ENCODE measurements at regions not wholly inside any gene's neighbourhood (a gene's known extent, or its start where the extent isn't known, plus 50 kb on each side); places are given as distances from the start of the nearest gene placed in this dataset.

DNA sequence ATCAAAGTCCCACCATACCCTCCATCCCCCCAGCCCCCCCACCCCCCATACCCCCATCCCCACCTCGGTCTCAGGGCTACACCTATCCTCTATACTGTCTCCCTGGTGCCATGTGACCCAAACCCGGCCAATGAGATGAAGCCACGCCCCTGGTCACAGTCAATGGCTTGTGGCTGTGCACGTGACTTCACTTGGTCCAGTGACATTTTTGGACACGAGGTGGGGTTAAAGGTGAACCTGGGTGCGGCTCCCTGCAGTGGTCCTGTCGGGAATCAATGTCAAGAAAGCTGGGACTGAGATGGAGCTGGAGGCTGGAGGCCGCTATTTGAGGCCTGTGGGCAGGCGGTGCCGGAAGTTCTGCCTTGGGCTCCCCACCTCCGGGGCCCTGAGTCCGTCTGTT is 100.7 kb upstream of the MAP1LC3B2 start:
- DNase-seq (ENCODE audit: low read depth), result no peak
- no peak overlapping the region for H3K4me3 ChIP-seq (ENCODE audit: low read depth, low read length)
- TF ChIP-seq CTCF (IDR thresholded peaks at IDR 0.05; ENCODE audit: insufficient read depth, low read depth, low read length, missing control alignments), result no peak

DNA sequence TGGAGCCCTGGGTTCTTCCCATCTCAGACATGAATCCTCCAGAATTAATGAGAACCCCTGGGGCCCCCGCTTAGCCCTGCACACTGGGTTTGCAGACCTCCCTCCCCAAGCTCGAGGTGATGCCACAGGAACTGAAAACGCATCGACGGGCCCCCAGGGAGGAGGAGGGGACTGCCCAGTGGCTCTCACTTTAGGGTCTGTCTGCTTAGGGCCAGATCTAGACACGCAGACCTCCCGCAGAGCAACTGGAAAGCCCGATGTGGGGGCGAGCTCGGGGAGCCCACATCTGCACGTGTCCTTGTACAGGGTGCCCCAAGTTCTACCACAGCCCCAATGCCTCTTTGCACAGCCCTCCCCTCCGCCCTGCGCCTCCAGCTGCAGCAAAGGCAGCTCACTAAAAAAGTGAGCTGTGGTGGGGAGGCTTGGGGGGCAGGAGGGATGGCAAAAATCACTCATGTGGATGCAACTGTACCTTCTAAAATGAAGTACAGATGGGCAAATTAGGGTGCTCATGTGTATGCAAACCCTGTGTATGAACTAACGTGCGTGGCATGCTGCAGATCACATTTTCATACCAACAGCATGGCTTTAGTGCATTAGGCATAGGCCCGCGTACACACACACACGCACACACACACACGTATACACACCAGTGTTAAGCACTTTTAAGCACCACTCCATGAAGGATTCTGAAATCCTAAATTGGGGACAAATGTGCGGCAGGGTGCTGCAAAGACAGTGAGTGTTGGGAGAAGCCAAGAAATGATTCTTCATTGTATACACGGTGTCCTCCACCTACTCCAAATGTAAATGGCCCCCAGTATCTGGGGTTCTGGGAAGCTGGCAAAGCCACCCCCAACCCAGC is 99.9 kb upstream of the MAP1LC3B2 start:
- H3K4me3 ChIP-seq (ENCODE audit: low read depth, low read length), result no peak overlapping the region
- TF ChIP-seq CTCF (IDR thresholded peaks at IDR 0.05; ENCODE audit: insufficient read depth, low read depth, low read length, missing control alignments), result no peak

GRCh38 chr12:116459916-116460663 is 99.1 kb upstream of the MAP1LC3B2 start:
- no peak for DNase-seq (ENCODE audit: low read depth)
- no peak for TF ChIP-seq CTCF (IDR thresholded peaks at IDR 0.05; ENCODE audit: insufficient read depth, low read depth, low read length, missing control alignments)
- no peak overlapping the region for H3K4me3 ChIP-seq (ENCODE audit: low read depth, low read length)

More for the DNA sequence above, 99.9 kb upstream of the MAP1LC3B2 start:
- DNase-seq (ENCODE audit: low read depth), result no peak

DNA sequence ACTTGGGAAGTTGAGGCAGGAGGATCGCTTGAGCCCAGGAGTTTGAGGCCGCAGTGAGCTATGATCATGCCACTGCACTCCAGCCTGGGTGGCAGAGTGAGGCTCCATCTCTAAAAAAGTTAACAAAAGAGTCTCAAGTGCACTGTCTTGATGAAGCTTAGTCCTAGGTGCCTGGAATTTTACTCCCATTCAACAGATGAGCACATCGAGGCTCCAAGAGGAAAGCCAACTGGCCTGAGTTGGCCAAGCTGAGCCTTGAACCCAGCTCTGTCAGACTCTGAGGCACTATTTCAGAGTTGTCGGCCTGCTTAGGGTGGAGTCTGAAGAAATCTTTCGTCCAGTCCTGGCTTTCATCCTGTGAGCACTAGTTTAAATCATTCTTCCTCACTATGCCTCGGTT is 98.1 kb upstream of the MAP1LC3B2 start:
- no peak for DNase-seq (ENCODE audit: low read depth)
- no peak for TF ChIP-seq CTCF (IDR thresholded peaks at IDR 0.05; ENCODE audit: insufficient read depth, low read depth, low read length, missing control alignments)
- H3K4me3 ChIP-seq (ENCODE audit: low read depth, low read length), result no peak overlapping the region

GRCh38 chr12:116463366-116463765 is 95.8 kb upstream of the MAP1LC3B2 start:
- TF ChIP-seq CTCF (IDR thresholded peaks at IDR 0.05; ENCODE audit: insufficient read depth, low read depth, low read length, missing control alignments), result no peak
- no peak overlapping the region for H3K4me3 ChIP-seq (ENCODE audit: low read depth, low read length)
- DNase-seq (ENCODE audit: low read depth), result no peak

DNA sequence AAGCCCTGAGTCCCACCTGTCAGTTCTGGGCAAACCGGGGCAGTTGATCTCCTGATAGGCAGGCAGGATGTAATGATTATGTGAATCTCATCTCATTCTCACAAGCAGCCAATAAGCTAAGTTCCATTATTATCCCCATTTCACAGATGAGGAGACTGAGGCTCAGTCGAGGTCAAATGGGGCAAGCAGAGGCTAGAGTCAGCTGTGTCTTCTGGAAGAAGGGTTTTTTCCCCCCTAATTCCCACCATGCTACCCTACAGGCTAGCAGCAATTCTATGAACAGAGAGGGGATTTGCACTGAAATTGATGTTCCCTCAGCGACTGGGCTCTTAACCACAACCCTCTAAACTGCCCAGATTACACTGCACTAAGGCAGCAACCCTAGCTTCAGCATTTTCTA is 93.8 kb upstream of the MAP1LC3B2 start:
- no peak for DNase-seq (ENCODE audit: low read depth)

More for the DNA sequence above, 93.8 kb upstream of the MAP1LC3B2 start:
- no peak overlapping the region for H3K4me3 ChIP-seq (ENCODE audit: low read depth, low read length)
- no peak for TF ChIP-seq CTCF (IDR thresholded peaks at IDR 0.05; ENCODE audit: insufficient read depth, low read depth, low read length, missing control alignments)

Measured in GM12865 (cell line).